Body of pancreas (tissue), 4 donors: ENCODE measurements at regions not wholly inside any gene's neighbourhood (a gene's known extent, or its start where the extent isn't known, plus 50 kb on each side); places are given as distances from the start of the nearest gene placed in this dataset.
"Not testable (repeated sequence)": the region's sequence is repeated elsewhere in the genome, so short reads cannot be mapped to it uniquely, and the experiment has no call there.

Experiments
- POLR2A ChIP-seq, 3 donors: fragments of 450-650 bp; IDR thresholded peaks; one replicate each; pipeline ENCODE4 v1.6.1; 2016; ENCODE audit warnings: antibody characterized with exemption in 3 of 3, mild to moderate bottlenecking in 2 of 3
- TF ChIP-seq, protein P1 (sequence below), 7 experiments: fragments of 450-650 bp in 4 of 7; fragments of 200-600 bp in 3 of 7; sonication (generic) in 3 of 7; IDR thresholded peaks; one replicate each; pipeline ENCODE4 v1.5.1; 2016 to 2019; ENCODE audit warnings: antibody characterized with exemption in 7 of 7

DNA sequence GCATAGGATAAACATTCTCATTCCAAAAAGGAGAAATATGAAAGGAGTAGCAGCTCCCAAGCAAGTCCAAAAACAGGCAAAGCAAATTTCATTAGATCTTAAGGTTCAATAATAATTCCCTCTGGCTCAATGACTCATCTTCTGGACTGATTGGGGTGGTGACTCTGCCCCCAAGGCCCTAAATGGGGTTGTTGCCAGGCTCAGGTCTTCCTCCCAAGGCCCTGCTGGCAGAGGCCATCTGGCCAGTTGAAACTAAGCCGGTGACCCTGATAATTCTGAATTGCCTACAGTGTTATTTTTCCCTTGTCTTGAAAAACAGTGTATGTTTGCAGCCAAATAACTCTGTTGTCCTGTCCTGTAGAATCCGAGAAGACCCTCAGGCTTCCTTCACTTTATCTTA lies 484.7 kb upstream of the ZNF337 start:
- TF ChIP-seq, protein P1, sequence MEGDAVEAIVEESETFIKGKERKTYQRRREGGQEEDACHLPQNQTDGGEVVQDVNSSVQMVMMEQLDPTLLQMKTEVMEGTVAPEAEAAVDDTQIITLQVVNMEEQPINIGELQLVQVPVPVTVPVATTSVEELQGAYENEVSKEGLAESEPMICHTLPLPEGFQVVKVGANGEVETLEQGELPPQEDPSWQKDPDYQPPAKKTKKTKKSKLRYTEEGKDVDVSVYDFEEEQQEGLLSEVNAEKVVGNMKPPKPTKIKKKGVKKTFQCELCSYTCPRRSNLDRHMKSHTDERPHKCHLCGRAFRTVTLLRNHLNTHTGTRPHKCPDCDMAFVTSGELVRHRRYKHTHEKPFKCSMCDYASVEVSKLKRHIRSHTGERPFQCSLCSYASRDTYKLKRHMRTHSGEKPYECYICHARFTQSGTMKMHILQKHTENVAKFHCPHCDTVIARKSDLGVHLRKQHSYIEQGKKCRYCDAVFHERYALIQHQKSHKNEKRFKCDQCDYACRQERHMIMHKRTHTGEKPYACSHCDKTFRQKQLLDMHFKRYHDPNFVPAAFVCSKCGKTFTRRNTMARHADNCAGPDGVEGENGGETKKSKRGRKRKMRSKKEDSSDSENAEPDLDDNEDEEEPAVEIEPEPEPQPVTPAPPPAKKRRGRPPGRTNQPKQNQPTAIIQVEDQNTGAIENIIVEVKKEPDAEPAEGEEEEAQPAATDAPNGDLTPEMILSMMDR (IDR thresholded peaks at IDR 0.05): not testable (repeated sequence)
- not testable (repeated sequence) for TF ChIP-seq POLR2A (IDR thresholded peaks at IDR 0.05)
